ENCODE measurements at regions not wholly inside any gene's neighbourhood (a gene's known extent, or its start where the extent isn't known, plus 50 kb on each side); places are given as distances from the start of the nearest gene placed in this dataset.

- TF ChIP-seq CTCF (IDR thresholded peaks at IDR 0.05) (no peak), POLR2A (IDR thresholded peaks at IDR 0.05) (no peak)
These were observed 284.3 kb upstream of the SYT1 start for GRCh38 chr12:78580296-78580695.

Data from prostate gland (tissue), 2 donors.